Calu3 (cell line): ENCODE measurements at regions not wholly inside any gene's neighbourhood (a gene's known extent, or its start where the extent isn't known, plus 50 kb on each side); places are given as distances from the start of the nearest gene placed in this dataset.
"Not testable (repeated sequence)": the region's sequence is repeated elsewhere in the genome, so short reads cannot be mapped to it uniquely, and the experiment has no call there.

Source experiments
- BruUV-seq: library from RNA; stranded (reverse); fragments of 400-500 nt; replicated peaks from 2 replicates; lab custom pipeline; 2021; lab: Mats Ljungman, UMichigan
- CTCF ChIA-PET: fragments of 300-600 bp; sonication (Branson Sonifier 250); formaldehyde crosslinking; loops from one replicate; lab custom pipeline; 2022; ENCODE audit warnings: antibody characterized with exemption; lab: Charles Lee
- DNase-seq: peaks from one replicate; pipeline ENCODE4 v3.0.0; 2022
- H3K27ac Mint-ChIP-seq: one replicate; pipeline ENCODE4 v1.8.0; 2022; ENCODE audit warnings: mixed read lengths; ENCODE audit not compliant: unreplicated experiment
- H3K27me3 Mint-ChIP-seq: one replicate; pipeline ENCODE4 v1.8.0; 2022; ENCODE audit warnings: mixed read lengths; ENCODE audit not compliant: unreplicated experiment
- H3K36me3 Mint-ChIP-seq: one replicate; pipeline ENCODE4 v1.8.0; 2022; ENCODE audit warnings: mild to moderate bottlenecking, moderate library complexity, mixed read lengths; ENCODE audit not compliant: insufficient read depth, unreplicated experiment
- H3K4me1 Mint-ChIP-seq: one replicate; pipeline ENCODE4 v1.8.0; 2022; ENCODE audit warnings: mild to moderate bottlenecking, low read depth, mixed read lengths; ENCODE audit not compliant: unreplicated experiment
- H3K4me3 Mint-ChIP-seq: one replicate; pipeline ENCODE4 v1.8.0; 2022; ENCODE audit warnings: mild to moderate bottlenecking, low read depth, moderate library complexity, mixed read lengths; ENCODE audit not compliant: unreplicated experiment
- H3K9me3 Mint-ChIP-seq: one replicate; pipeline ENCODE4 v1.8.0; 2022; ENCODE audit warnings: low read depth, mixed read lengths; ENCODE audit not compliant: unreplicated experiment
- intact Hi-C: fragments of 100-400 bp; cut with micrococcal nuclease; formaldehyde crosslinking; loops from one replicate; pipeline ENCODE4 v1.10.0; 2022; ENCODE audit not compliant: unreplicated experiment
- TF ChIP-seq, protein P1 (sequence below): fragments of 200-600 bp; IDR thresholded peaks from one replicate; pipeline ENCODE4 v1.8.0; 2022; ENCODE audit warnings: antibody characterized with exemption; ENCODE audit not compliant: unreplicated experiment

DNA sequence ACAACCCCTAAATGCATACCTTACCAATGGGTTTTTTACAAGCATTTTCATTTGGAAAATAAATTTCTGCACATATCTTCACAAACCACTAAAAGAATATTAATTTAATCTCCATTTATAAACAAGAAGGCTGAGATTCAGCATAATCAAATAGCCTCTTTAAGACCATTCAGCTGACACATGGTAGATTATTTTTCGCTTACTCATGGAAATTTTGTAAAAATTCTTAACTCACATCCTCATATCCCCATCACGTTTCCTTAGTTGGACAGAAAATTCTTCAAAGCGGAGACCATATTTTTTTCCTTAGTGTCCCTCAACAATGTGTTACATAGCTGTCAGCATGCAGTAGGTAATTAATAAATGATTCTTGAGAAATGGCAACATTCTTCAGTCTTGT is 439.6 kb upstream of the PTCHD4 start:
- peaks cover 8% of the 10 kb centered on the region for H3K27me3 Mint-ChIP-seq
- H3K36me3 Mint-ChIP-seq: no peaks in the 10 kb centered on the region
- no peak overlapping the region for H3K27ac Mint-ChIP-seq
- H3K4me1 Mint-ChIP-seq: no peaks in the 10 kb centered on the region
- TF ChIP-seq, protein P1, sequence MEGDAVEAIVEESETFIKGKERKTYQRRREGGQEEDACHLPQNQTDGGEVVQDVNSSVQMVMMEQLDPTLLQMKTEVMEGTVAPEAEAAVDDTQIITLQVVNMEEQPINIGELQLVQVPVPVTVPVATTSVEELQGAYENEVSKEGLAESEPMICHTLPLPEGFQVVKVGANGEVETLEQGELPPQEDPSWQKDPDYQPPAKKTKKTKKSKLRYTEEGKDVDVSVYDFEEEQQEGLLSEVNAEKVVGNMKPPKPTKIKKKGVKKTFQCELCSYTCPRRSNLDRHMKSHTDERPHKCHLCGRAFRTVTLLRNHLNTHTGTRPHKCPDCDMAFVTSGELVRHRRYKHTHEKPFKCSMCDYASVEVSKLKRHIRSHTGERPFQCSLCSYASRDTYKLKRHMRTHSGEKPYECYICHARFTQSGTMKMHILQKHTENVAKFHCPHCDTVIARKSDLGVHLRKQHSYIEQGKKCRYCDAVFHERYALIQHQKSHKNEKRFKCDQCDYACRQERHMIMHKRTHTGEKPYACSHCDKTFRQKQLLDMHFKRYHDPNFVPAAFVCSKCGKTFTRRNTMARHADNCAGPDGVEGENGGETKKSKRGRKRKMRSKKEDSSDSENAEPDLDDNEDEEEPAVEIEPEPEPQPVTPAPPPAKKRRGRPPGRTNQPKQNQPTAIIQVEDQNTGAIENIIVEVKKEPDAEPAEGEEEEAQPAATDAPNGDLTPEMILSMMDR: no peak
- intact Hi-C loops: no loop called here
- DNase-seq: no peak
- no peaks in the 10 kb centered on the region for H3K9me3 Mint-ChIP-seq
- no peak overlapping the region for H3K4me3 Mint-ChIP-seq
- BruUV-seq: no TSS peak
- CTCF ChIA-PET: no interaction called here

DNA sequence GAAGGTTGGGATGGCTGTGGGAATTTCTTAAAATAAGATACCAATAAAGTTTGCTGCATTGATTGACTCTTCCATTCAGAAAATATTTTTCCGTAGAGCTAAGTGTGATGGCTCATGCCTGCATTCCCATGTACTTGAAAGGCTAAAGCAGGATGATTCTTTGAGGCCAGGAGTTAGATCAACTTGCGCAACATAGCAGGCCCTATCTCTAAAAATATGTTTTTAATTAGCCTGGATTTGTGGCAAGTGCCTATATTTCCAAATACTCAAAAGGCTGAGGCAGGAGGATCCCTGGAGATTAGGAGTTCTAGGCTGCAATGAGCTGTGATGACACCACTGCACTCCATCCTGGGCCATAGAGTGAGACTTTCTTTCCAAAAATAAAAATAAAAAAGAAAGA is 431.2 kb upstream of the PTCHD4 start:
- no TSS peak for BruUV-seq
- no peak overlapping the region for H3K27ac Mint-ChIP-seq
- DNase-seq: no peak

DNA sequence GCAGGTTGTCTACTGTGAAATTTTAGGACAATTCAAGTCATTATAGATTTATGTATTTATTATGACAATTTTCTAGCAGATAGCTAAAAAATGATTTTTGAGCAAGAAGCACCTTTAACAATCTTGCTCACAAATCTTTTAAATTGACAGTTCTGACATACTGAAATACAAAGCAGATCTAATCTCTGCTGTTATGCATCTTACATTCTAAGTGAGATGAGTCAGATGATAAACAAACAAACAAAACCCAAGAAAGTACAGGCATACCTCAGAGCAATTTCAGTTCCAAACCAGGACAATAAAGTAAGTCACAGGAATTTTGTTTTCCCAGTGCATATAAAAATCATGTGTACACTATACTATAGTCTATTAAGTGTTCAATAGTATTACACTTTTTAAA is 430.7 kb upstream of the PTCHD4 start:
- H3K27me3 Mint-ChIP-seq: peaks cover 30% of the 10 kb centered on the region
- no TSS peak for BruUV-seq
- H3K9me3 Mint-ChIP-seq: no peaks in the 10 kb centered on the region
- no peaks in the 10 kb centered on the region for H3K4me1 Mint-ChIP-seq
- intact Hi-C loops: no loop called here
- no peaks in the 10 kb centered on the region for H3K36me3 Mint-ChIP-seq
- TF ChIP-seq, protein P1: no peak
- no peak overlapping the region for H3K4me3 Mint-ChIP-seq
- DNase-seq: no peak
- no peak overlapping the region for H3K27ac Mint-ChIP-seq
- CTCF ChIA-PET: no interaction called here

More for the DNA sequence above, 431.2 kb upstream of the PTCHD4 start:
- TF ChIP-seq, protein P1: no peak
- Mint-ChIP-seq H3K4me1 (no peaks in the 10 kb centered on the region), H3K9me3 (no peaks in the 10 kb centered on the region), H3K4me3 (no peak overlapping the region), H3K27me3 (peaks cover 25% of the 10 kb centered on the region), H3K36me3 (no peaks in the 10 kb centered on the region)
- CTCF ChIA-PET: no interaction called here
- intact Hi-C loops: no loop called here

DNA sequence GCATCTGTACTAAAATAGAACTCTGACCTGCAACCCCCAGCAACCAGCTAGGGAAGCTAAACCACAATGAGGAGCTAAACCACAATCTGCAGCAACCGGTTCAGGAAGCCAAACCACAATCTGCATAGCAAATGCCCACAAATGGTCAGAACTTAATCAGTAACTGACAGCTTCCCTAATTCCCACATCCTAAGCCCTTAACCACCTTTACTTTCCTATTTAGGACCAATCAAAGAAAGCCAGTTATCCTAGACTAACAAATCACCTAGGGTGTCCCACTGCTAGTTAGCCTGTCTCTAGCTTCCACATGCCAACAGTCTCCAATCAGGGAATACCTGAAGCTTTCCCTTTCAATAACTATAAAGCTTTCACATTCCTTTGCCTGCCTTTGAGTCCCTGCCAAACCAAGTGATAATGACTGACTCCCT is 424.6 kb upstream of the PTCHD4 start:
- TF ChIP-seq, protein P1: no peak
- Mint-ChIP-seq H3K4me3 (no peak overlapping the region), H3K27me3 (peaks cover 20% of the 10 kb centered on the region), H3K27ac (no peak overlapping the region), H3K36me3 (no peaks in the 10 kb centered on the region), H3K4me1 (peaks cover 10% of the 10 kb centered on the region), H3K9me3 (no peaks in the 10 kb centered on the region)
- intact Hi-C loops: loop anchor here (10.0 kb wide), 1 partner anchor 229 kb away; no protein-coding TSS in a partner anchor
- no TSS peak for BruUV-seq
- peak; percentile 55 for DNase-seq
- CTCF ChIA-PET: interaction anchor here (0.6 kb wide), 1 partner anchor 875 kb away, joined by 3 read pairs; no protein-coding TSS in a partner anchor

DNA sequence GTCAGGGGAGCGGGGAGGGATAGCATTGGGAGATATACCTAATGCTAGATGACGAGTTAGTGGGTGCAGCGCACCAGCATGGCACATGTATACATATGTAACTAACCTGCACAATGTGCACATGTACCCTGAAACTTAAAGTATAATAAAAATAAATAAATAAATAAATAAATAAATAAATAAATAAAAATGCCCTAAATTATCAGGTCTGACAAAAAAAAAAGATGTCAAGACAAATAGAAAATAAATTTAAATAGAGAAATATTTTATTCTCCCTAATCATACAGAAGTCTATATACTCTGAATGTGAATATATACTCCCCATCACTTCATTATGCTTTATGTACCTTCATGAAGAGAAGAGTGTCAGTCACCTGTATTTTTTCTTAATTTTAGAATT is 420.0 kb upstream of the PTCHD4 start:
- CTCF ChIA-PET, H3K4me1 Mint-ChIP-seq, DNase-seq, H3K9me3 Mint-ChIP-seq, H3K36me3 Mint-ChIP-seq, H3K4me3 Mint-ChIP-seq, H3K27ac Mint-ChIP-seq, BruUV-seq: not testable (repeated sequence)
- peaks cover 22% of the 10 kb centered on the region for H3K27me3 Mint-ChIP-seq
- intact Hi-C loops: loop anchor here (10.0 kb wide), 1 partner anchor 234 kb away; no protein-coding TSS in a partner anchor
